ENCODE measurements at regions not wholly inside any gene's neighbourhood (a gene's known extent, or its start where the extent isn't known, plus 50 kb on each side); places are given as distances from the start of the nearest gene placed in this dataset.

DNA sequence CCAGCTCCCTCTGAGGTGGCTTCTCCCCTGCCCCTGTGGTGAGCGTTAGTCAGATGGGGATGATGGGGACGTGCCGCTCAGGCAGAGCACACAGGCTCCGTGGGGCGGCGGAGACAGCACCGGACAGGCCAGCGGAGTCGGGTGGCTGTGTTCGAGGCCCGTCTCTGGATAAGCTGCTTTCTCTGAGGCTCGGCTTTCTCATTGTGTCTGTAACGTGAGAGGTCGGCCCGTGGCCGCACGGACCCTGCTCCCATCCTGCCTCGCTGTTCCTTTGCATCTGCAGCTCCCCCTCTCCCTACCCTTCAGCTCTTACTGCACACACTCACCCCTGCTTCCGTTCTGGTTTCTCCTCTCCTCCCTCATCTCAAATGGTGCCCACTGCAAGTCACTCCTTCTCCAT lies 62.5 kb downstream of the FAM43A start:
- H3K9me3 ChIP-seq (ENCODE audit: control insufficient read depth, insufficient read depth, low read depth, low read length), result no peaks in the 10 kb centered on the region
- ATAC-seq (no peak), DNase-seq (ENCODE audit: low read depth, low spot score) (no peak)
- no peaks in the 10 kb centered on the region for H3K36me3 ChIP-seq (ENCODE audit: control insufficient read depth, insufficient read depth, low read length)
- H3K27me3 ChIP-seq (ENCODE audit: control insufficient read depth, insufficient read depth, low read length), result no peaks in the 10 kb centered on the region
- no TSS peak for BruUV-seq (replicated peaks)
- intact Hi-C loops (cut with micrococcal nuclease; ENCODE audit: unreplicated experiment), result no loop called here
- TF ChIP-seq REST (IDR thresholded peaks at IDR 0.05; ENCODE audit: insufficient read depth in 1 of 2, low read depth in 2 of 2, low read length in 1 of 2) (no peak), SIN3A (IDR thresholded peaks at IDR 0.05; ENCODE audit: borderline replicate concordance, insufficient read depth, low read depth, low read length) (no peak), POLR2AphosphoS5 (IDR thresholded peaks at IDR 0.05; ENCODE audit: low read depth, low read length) (no peak), TCF7L2 (IDR thresholded peaks at IDR 0.05; ENCODE audit: low read depth, low read length) (no peak)
- TF ChIP-seq, protein P1, sequence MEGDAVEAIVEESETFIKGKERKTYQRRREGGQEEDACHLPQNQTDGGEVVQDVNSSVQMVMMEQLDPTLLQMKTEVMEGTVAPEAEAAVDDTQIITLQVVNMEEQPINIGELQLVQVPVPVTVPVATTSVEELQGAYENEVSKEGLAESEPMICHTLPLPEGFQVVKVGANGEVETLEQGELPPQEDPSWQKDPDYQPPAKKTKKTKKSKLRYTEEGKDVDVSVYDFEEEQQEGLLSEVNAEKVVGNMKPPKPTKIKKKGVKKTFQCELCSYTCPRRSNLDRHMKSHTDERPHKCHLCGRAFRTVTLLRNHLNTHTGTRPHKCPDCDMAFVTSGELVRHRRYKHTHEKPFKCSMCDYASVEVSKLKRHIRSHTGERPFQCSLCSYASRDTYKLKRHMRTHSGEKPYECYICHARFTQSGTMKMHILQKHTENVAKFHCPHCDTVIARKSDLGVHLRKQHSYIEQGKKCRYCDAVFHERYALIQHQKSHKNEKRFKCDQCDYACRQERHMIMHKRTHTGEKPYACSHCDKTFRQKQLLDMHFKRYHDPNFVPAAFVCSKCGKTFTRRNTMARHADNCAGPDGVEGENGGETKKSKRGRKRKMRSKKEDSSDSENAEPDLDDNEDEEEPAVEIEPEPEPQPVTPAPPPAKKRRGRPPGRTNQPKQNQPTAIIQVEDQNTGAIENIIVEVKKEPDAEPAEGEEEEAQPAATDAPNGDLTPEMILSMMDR (IDR thresholded peaks at IDR 0.05), result no peak
- in situ Hi-C loops (cut with HindIII; ENCODE audit: low pct_unique_long_range_greater_than_20kb, low sequenced_read_pairs), result no loop called here
- H3K27ac ChIP-seq (ENCODE audit: low read length), result no peak overlapping the region
- H3K4me1 ChIP-seq (ENCODE audit: control insufficient read depth, insufficient read depth, low read length), result no peaks in the 10 kb centered on the region
- H3K4me3 ChIP-seq (ENCODE audit: low read depth in 2 of 2, low read length in 2 of 2), result no peak overlapping the region
- CTCF ChIA-PET, result no interaction called here
- POLR2A ChIA-PET, result interaction anchor here (0.6 kb wide), 1 partner anchor 530 kb away, joined by 13 read pairs; no protein-coding TSS in a partner anchor

GRCh38 chr3:194749631-194750490 lies 64.2 kb downstream of the FAM43A start:
- DNase-seq (ENCODE audit: low read depth, low spot score) (no peak), ATAC-seq (no peak)
- no peaks in the 10 kb centered on the region for H3K36me3 ChIP-seq (ENCODE audit: control insufficient read depth, insufficient read depth, low read length)
- no peak overlapping the region for H3K27ac ChIP-seq (ENCODE audit: low read length)
- POLR2A ChIA-PET, result interaction anchor here (0.6 kb wide), 1 partner anchor 8 kb away, joined by 16 read pairs; no protein-coding TSS in a partner anchor
- no peak overlapping the region for H3K4me3 ChIP-seq (ENCODE audit: low read depth in 2 of 2, low read length in 2 of 2)
- no peaks in the 10 kb centered on the region for H3K27me3 ChIP-seq (ENCODE audit: control insufficient read depth, insufficient read depth, low read length)
- no peaks in the 10 kb centered on the region for H3K9me3 ChIP-seq (ENCODE audit: control insufficient read depth, insufficient read depth, low read depth, low read length)
- in situ Hi-C loops (cut with HindIII; ENCODE audit: low pct_unique_long_range_greater_than_20kb, low sequenced_read_pairs), result no loop called here
- intact Hi-C loops (cut with micrococcal nuclease; ENCODE audit: unreplicated experiment), result no loop called here
- no TSS peak for BruUV-seq (replicated peaks)
- CTCF ChIA-PET, result no interaction called here
- TF ChIP-seq SIN3A (IDR thresholded peaks at IDR 0.05; ENCODE audit: borderline replicate concordance, insufficient read depth, low read depth, low read length) (no peak), POLR2AphosphoS5 (IDR thresholded peaks at IDR 0.05; ENCODE audit: low read depth, low read length) (no peak), TCF7L2 (IDR thresholded peaks at IDR 0.05; ENCODE audit: low read depth, low read length) (no peak), REST (IDR thresholded peaks at IDR 0.05; ENCODE audit: insufficient read depth in 1 of 2, low read depth in 2 of 2, low read length in 1 of 2) (no peak; a peak in 1 of 4 replicates)
- TF ChIP-seq, protein P1 (IDR thresholded peaks at IDR 0.05), result no peak
- no peaks in the 10 kb centered on the region for H3K4me1 ChIP-seq (ENCODE audit: control insufficient read depth, insufficient read depth, low read length)

Measured in Panc1 (cell line).